ENCODE measurements at regions not wholly inside any gene's neighbourhood (a gene's known extent, or its start where the extent isn't known, plus 50 kb on each side); places are given as distances from the start of the nearest gene placed in this dataset.

GRCh38 chr13:62162860-62163259, 747.2 kb upstream of the PCDH20 start:
- TF ChIP-seq CTCF (IDR thresholded peaks at IDR 0.05) (no peak), POLR2A (IDR thresholded peaks at IDR 0.05) (no peak)
